Caco-2 (cell line): ENCODE measurements at regions not wholly inside any gene's neighbourhood (a gene's known extent, or its start where the extent isn't known, plus 50 kb on each side); places are given as distances from the start of the nearest gene placed in this dataset.

ENCODE experiments used
- BruUV-seq: library from RNA; stranded (reverse); fragments of 400-500 nt; replicated peaks from 2 replicates; lab custom pipeline; 2021; lab: Mats Ljungman, UMichigan
- CTCF ChIA-PET: fragments of 300-600 bp; sonication (Branson Sonifier 250); formaldehyde crosslinking; loops from one replicate; lab custom pipeline; 2022; ENCODE audit warnings: antibody characterized with exemption; lab: Charles Lee
- POLR2A ChIA-PET: fragments of 300-600 bp; sonication (Branson Sonifier 250); formaldehyde crosslinking; loops from one replicate; lab custom pipeline; 2022; ENCODE audit warnings: antibody characterized with exemption; lab: Charles Lee
- DNase-seq, 2 experiments: peaks; one replicate each; pipeline versions ENCODE4 v3.0.0 to v3.0.0-alpha.2; 2020 to 2022
- H3K27me3 ChIP-seq: replicated peaks from 2 replicates; pipeline ENCODE4 v1.6.0; 2011; ENCODE audit warnings: low read length; ENCODE audit not compliant: control insufficient read depth, insufficient read depth
- H3K36me3 ChIP-seq: 2 replicates; pipeline ENCODE4 v1.5.1; 2011; ENCODE audit warnings: low read length; ENCODE audit not compliant: control insufficient read depth, insufficient read depth
- H3K4me1 ChIP-seq: fragments of 250-450 bp; sonication (Bioruptor Pico); 2 replicates; pipeline ENCODE4 v1.5.1; 2020; ENCODE audit warnings: mild to moderate bottlenecking
- H3K4me3 ChIP-seq: 2 replicates; pipeline ENCODE4 v1.5.1; 2011; ENCODE audit warnings: low read depth, mild to moderate bottlenecking, control low read depth, low read length
- H3K9me3 ChIP-seq: fragments of 250-450 bp; sonication (Bioruptor Pico); 2 replicates; pipeline ENCODE4 v1.5.1; 2020; ENCODE audit warnings: mild to moderate bottlenecking, moderate library complexity
- H3K27ac Mint-ChIP-seq: one replicate; pipeline ENCODE4 v1.8.0; 2022; ENCODE audit warnings: mixed read lengths; ENCODE audit not compliant: unreplicated experiment
- H3K27me3 Mint-ChIP-seq: one replicate; pipeline ENCODE4 v1.8.0; 2022; ENCODE audit warnings: mixed read lengths; ENCODE audit not compliant: insufficient read depth, unreplicated experiment
- H3K36me3 Mint-ChIP-seq: one replicate; pipeline ENCODE4 v1.8.0; 2022; ENCODE audit warnings: mild to moderate bottlenecking, mixed read lengths; ENCODE audit not compliant: insufficient read depth, unreplicated experiment
- H3K4me1 Mint-ChIP-seq: one replicate; pipeline ENCODE4 v1.8.0; 2022; ENCODE audit warnings: low read depth, mixed read lengths; ENCODE audit not compliant: unreplicated experiment
- H3K4me3 Mint-ChIP-seq: one replicate; pipeline ENCODE4 v1.8.0; 2022; ENCODE audit warnings: mild to moderate bottlenecking, moderate library complexity, mixed read lengths; ENCODE audit not compliant: unreplicated experiment
- H3K9me3 Mint-ChIP-seq: one replicate; pipeline ENCODE4 v1.8.0; 2022; ENCODE audit warnings: mixed read lengths; ENCODE audit not compliant: unreplicated experiment
- intact Hi-C: fragments of 100-400 bp; cut with micrococcal nuclease; formaldehyde crosslinking; loops from one replicate; pipeline ENCODE4 v1.10.0; 2022; ENCODE audit not compliant: unreplicated experiment
- TF ChIP-seq, protein P1 (sequence below), 2 experiments: fragments of 200-600 bp in 1 of 2; IDR thresholded peaks; 1 replicate in 1 of 2; 2 replicates in 1 of 2; pipeline versions ENCODE4 v1.5.1 to v1.8.0; 2011 to 2022; ENCODE audit warnings: antibody characterized with exemption in 1 of 2, control low read depth in 1 of 2, inconsistent platforms in 1 of 2, low read depth in 1 of 2, low read length in 1 of 2, mild to moderate bottlenecking in 1 of 2, moderate library complexity in 1 of 2; ENCODE audit not compliant: insufficient read depth in 1 of 2, severe bottlenecking in 1 of 2, unreplicated experiment in 1 of 2

DNA sequence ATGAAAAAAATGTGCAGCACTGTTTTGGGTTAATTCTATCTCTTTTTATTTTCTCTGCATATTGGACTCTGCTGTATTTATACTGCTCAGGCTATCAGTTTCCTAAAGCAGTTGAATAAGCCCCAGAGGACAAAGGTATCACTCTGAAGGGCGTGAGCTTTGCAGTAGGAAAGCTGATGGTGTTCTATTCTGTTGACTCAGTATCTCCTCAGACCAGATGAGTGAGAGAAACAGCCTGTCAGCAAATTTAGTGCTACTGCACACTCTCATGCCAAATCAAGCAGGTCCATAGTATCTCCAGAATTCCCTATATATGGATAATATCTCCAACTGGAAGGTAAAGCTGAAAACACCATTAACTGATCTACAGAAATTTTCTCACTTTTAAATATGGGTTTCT, 132.3 kb upstream of the UGT8 start:
- Mint-ChIP-seq H3K9me3 (no peaks in the 10 kb centered on the region), H3K4me1 (no peaks in the 10 kb centered on the region), H3K27ac (no peak overlapping the region), H3K36me3 (no peaks in the 10 kb centered on the region), H3K27me3 (no peaks in the 10 kb centered on the region), H3K4me3 (no peak overlapping the region)
- CTCF ChIA-PET: interaction anchor here (0.6 kb wide), 1 partner anchor 24 kb away, joined by 3 read pairs; no protein-coding TSS in a partner anchor
- H3K27me3 ChIP-seq: no peaks in the 10 kb centered on the region
- TF ChIP-seq, protein P1, sequence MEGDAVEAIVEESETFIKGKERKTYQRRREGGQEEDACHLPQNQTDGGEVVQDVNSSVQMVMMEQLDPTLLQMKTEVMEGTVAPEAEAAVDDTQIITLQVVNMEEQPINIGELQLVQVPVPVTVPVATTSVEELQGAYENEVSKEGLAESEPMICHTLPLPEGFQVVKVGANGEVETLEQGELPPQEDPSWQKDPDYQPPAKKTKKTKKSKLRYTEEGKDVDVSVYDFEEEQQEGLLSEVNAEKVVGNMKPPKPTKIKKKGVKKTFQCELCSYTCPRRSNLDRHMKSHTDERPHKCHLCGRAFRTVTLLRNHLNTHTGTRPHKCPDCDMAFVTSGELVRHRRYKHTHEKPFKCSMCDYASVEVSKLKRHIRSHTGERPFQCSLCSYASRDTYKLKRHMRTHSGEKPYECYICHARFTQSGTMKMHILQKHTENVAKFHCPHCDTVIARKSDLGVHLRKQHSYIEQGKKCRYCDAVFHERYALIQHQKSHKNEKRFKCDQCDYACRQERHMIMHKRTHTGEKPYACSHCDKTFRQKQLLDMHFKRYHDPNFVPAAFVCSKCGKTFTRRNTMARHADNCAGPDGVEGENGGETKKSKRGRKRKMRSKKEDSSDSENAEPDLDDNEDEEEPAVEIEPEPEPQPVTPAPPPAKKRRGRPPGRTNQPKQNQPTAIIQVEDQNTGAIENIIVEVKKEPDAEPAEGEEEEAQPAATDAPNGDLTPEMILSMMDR (IDR thresholded peaks at IDR 0.05; ENCODE audit: insufficient read depth in 1 of 2, low read depth in 1 of 2, low read length in 1 of 2, severe bottlenecking in 1 of 2, unreplicated experiment in 1 of 2): no peak
- DNase-seq: no peak
- no peaks in the 10 kb centered on the region for H3K4me1 ChIP-seq
- POLR2A ChIA-PET: no interaction called here
- H3K36me3 ChIP-seq: no peaks in the 10 kb centered on the region
- H3K4me3 ChIP-seq: no peak overlapping the region
- BruUV-seq: no TSS peak
- intact Hi-C loops: no loop called here
- H3K9me3 ChIP-seq: no peaks in the 10 kb centered on the region

DNA sequence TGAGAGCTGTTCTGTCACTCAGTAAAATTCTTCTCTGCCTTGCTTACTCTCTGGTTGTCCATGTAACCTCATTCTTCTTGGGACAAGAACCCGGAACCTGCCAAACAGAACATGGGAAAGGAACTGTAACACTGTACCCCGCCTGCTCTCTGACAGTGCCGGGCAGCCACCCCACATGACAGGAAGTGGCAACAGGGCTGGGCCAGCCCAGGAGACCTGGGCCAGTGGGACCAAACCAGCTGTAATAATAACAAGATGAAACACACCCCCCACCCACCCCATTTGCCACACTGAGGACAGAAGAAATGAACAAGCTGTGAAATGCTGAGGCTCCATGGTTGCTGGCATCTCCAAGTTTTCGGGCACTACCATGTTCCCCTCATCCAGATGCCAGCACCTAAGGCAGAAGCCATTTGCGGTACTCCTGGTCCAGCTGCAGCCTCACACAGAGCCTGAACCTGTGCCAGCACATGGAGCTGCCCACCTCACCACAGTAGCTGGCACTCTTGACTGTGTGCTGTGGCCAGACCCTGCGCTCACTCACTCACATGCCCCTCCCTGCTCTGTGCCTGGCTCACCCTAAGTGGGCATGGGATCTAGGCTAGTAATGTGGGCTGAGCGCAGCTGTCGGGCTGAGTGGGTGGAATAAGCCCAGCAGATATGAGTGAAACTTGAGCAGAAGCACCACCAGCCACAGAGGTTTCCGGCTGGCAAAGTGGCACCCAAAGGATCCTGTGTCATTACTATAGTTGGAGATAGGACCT, 126.2 kb upstream of the UGT8 start:
- DNase-seq: no peak
- H3K27me3 Mint-ChIP-seq: no peaks in the 10 kb centered on the region
- CTCF ChIA-PET: no interaction called here
- TF ChIP-seq, protein P1 (IDR thresholded peaks at IDR 0.05; ENCODE audit: insufficient read depth in 1 of 2, low read depth in 1 of 2, low read length in 1 of 2, severe bottlenecking in 1 of 2, unreplicated experiment in 1 of 2): no peak
- no peak overlapping the region for H3K27ac Mint-ChIP-seq
- Histone ChIP-seq H3K36me3 (no peaks in the 10 kb centered on the region), H3K4me3 (no peak overlapping the region), H3K4me1 (no peaks in the 10 kb centered on the region), H3K9me3 (no peaks in the 10 kb centered on the region; the same call in 1 of the 2 replicates), H3K27me3 (no peaks in the 10 kb centered on the region)
- BruUV-seq: no TSS peak
- intact Hi-C loops: no loop called here
- no peaks in the 10 kb centered on the region for H3K9me3 Mint-ChIP-seq
- H3K4me1 Mint-ChIP-seq: no peaks in the 10 kb centered on the region
- no peak overlapping the region for H3K4me3 Mint-ChIP-seq
- POLR2A ChIA-PET: no interaction called here
- H3K36me3 Mint-ChIP-seq: no peaks in the 10 kb centered on the region

GRCh38 chr4:114474188-114474800, 124.3 kb upstream of the UGT8 start:
- no peaks in the 10 kb centered on the region for H3K36me3 Mint-ChIP-seq
- H3K4me1 Mint-ChIP-seq: peaks cover 7% of the 10 kb centered on the region
- no peak overlapping the region for H3K27ac Mint-ChIP-seq
- Histone ChIP-seq H3K4me1 (peaks cover 4% of the 10 kb centered on the region), H3K4me3 (no peak overlapping the region), H3K36me3 (no peaks in the 10 kb centered on the region), H3K27me3 (no peaks in the 10 kb centered on the region), H3K9me3 (no peaks in the 10 kb centered on the region; the same call in 1 of the 2 replicates)
- no peaks in the 10 kb centered on the region for H3K9me3 Mint-ChIP-seq
- no peak for DNase-seq
- H3K4me3 Mint-ChIP-seq: no peak overlapping the region
- ChIA-PET CTCF (no interaction called here), POLR2A (no interaction called here)
- TF ChIP-seq, protein P1 (IDR thresholded peaks at IDR 0.05; ENCODE audit: insufficient read depth in 1 of 2, low read depth in 1 of 2, low read length in 1 of 2, severe bottlenecking in 1 of 2, unreplicated experiment in 1 of 2): no peak
- H3K27me3 Mint-ChIP-seq: no peaks in the 10 kb centered on the region
- BruUV-seq: no TSS peak
- intact Hi-C loops: no loop called here
